Esophagus squamous epithelium (tissue), 5 donors: ENCODE measurements at regions not wholly inside any gene's neighbourhood (a gene's known extent, or its start where the extent isn't known, plus 50 kb on each side); places are given as distances from the start of the nearest gene placed in this dataset.

Experiments used
- DNase-seq: peaks from one replicate; lab custom pipeline; 2025; lab: John Stamatoyannopoulos, UW
- H3K27ac ChIP-seq, 4 donors: fragments of 200-600 bp; sonication (generic); one replicate each; pipeline ENCODE4 v1.5.1; 2016 to 2019; ENCODE audit warnings: mild to moderate bottlenecking in 1 of 4
- H3K27me3 ChIP-seq, 4 donors: fragments of 200-600 bp; sonication (generic); 1 replicate in 3 of 4; 2 replicates in 1 of 4; pipeline versions ENCODE4 v1.5.1 to v1.6.0; 2017 to 2021; ENCODE audit warnings: antibody characterized with exemption in 1 of 4
- H3K36me3 ChIP-seq, 3 donors: fragments of 200-600 bp; sonication (generic); one replicate each; pipeline ENCODE4 v1.5.1; 2016 to 2019
- H3K4me1 ChIP-seq, 3 donors: fragments of 200-600 bp; sonication (generic); one replicate each; pipeline ENCODE4 v1.5.1; 2017 to 2019
- H3K4me3 ChIP-seq, 4 donors: fragments of 200-600 bp; sonication (generic); 1 replicate in 3 of 4; 2 replicates in 1 of 4; pipeline ENCODE4 v1.5.1; 2016 to 2019; ENCODE audit warnings: mild to moderate bottlenecking in 2 of 4, moderate library complexity in 1 of 4
- H3K9me3 ChIP-seq, 3 donors: fragments of 200-600 bp; sonication (generic); one replicate each; pipeline ENCODE4 v1.5.1; 2016 to 2019
- CTCF ChIP-seq, 6 experiments: fragments of 450-650 bp in 4 of 6; fragments of 200-600 bp in 2 of 6; sonication (generic) in 2 of 6; IDR thresholded peaks; one replicate each; pipeline ENCODE4 v1.5.1; 2016 to 2019; ENCODE audit warnings: antibody characterized with exemption in 6 of 6, mild to moderate bottlenecking in 4 of 6, moderate library complexity in 4 of 6
- POLR2A ChIP-seq, 4 donors: fragments of 450-650 bp; IDR thresholded peaks; one replicate each; pipeline ENCODE4 v1.6.1; 2017; ENCODE audit warnings: antibody characterized with exemption in 4 of 4, mild to moderate bottlenecking in 4 of 4, moderate library complexity in 3 of 4
- WGBS, 2 donors: methylation state at CpG; one replicate each; pipeline ENCODE4 v1.1.5; 2018; 5-methylcytosine and 5-hydroxymethylcytosine counted together
- intact Hi-C: fragments of 100-400 bp; cut with DNase I; formaldehyde crosslinking; loops from one replicate; pipeline ENCODE4 v1.15.0; 2022
- donor health status: DM: yes; HTN: yes; CAD: no.

GRCh38 chr12:85621041-85621440, 215.2 kb downstream of the RASSF9 start:
- no peaks in the 10 kb centered on the region for H3K27me3 ChIP-seq
- peaks cover 0 to 8% (median 0%) of the 10 kb centered on the region in 3 donors for H3K4me1 ChIP-seq
- no peak for DNase-seq
- TF ChIP-seq CTCF (IDR thresholded peaks at IDR 0.05) (no peak), POLR2A (IDR thresholded peaks at IDR 0.05) (no peak)
- intact Hi-C loops: no loop called here
- H3K9me3 ChIP-seq: no peaks in the 10 kb centered on the region
- 29 to 51% methylated on average over 2 of the region's 2 CpGs for WGBS, 2 donors
- no peak overlapping the region for H3K27ac ChIP-seq
- no peaks in the 10 kb centered on the region for H3K36me3 ChIP-seq
- H3K4me3 ChIP-seq: no peak overlapping the region

- TF ChIP-seq CTCF (IDR thresholded peaks at IDR 0.05): no peak
- TF ChIP-seq POLR2A (IDR thresholded peaks at IDR 0.05): no peak
- Histone ChIP-seq H3K4me1 (peaks cover 0 to 18% (median 0%) of the 10 kb centered on the region in 3 donors), H3K9me3 (no peaks in the 10 kb centered on the region)
Observed at GRCh38 chr12:85623763-85624162, 212.4 kb downstream of the RASSF9 start.

GRCh38 chr12:85625467-85625866, 210.7 kb downstream of the RASSF9 start:
- Histone ChIP-seq H3K4me3 (no peak overlapping the region), H3K27ac (no peak overlapping the region)
- intact Hi-C loops: no loop called here

More at GRCh38 chr12:85623763-85624162, 212.4 kb downstream of the RASSF9 start:
- H3K36me3 ChIP-seq: no peaks in the 10 kb centered on the region
- H3K27ac ChIP-seq: no peak overlapping the region
- H3K4me3 ChIP-seq: no peak overlapping the region
- no peaks in the 10 kb centered on the region for H3K27me3 ChIP-seq
- 83 to 86% methylated on average over 2 of the region's 2 CpGs for whole genome bisulfite sequencing, 2 donors
- intact Hi-C loops: no loop called here
- no peak for DNase-seq

GRCh38 chr12:85626001-85626783, 210.0 kb downstream of the RASSF9 start:
- TF ChIP-seq CTCF (IDR thresholded peaks at IDR 0.05): no peak
- TF ChIP-seq POLR2A (IDR thresholded peaks at IDR 0.05): no peak
- intact Hi-C loops: no loop called here
- no peaks in the 10 kb centered on the region for H3K36me3 ChIP-seq
- no peak for DNase-seq
- no peak overlapping the region for H3K4me3 ChIP-seq
- peaks cover 0 to 13% (median 0%) of the 10 kb centered on the region in 3 donors for H3K4me1 ChIP-seq
- WGBS, 2 donors: 93 to 100% methylated on average over 1 of the region's 1 CpG
- H3K9me3 ChIP-seq: no peaks in the 10 kb centered on the region
- H3K27ac ChIP-seq: no peak overlapping the region
- no peaks in the 10 kb centered on the region for H3K27me3 ChIP-seq

More at GRCh38 chr12:85625467-85625866, 210.7 kb downstream of the RASSF9 start:
- no peak for DNase-seq
- 69 to 73% methylated on average over 2 of the region's 2 CpGs for WGBS, 2 donors
- Histone ChIP-seq H3K9me3 (no peaks in the 10 kb centered on the region), H3K4me1 (peaks cover 0 to 18% (median 0%) of the 10 kb centered on the region in 3 donors), H3K36me3 (no peaks in the 10 kb centered on the region), H3K27me3 (no peaks in the 10 kb centered on the region)
- TF ChIP-seq POLR2A (IDR thresholded peaks at IDR 0.05) (no peak), CTCF (IDR thresholded peaks at IDR 0.05) (no peak)

GRCh38 chr12:85626784-85627171, 209.4 kb downstream of the RASSF9 start:
- no peak for DNase-seq
- Histone ChIP-seq H3K4me1 (peaks cover 0 to 16% (median 0%) of the 10 kb centered on the region in 3 donors), H3K9me3 (no peaks in the 10 kb centered on the region), H3K27ac (no peak overlapping the region), H3K27me3 (no peaks in the 10 kb centered on the region), H3K36me3 (no peaks in the 10 kb centered on the region), H3K4me3 (no peak overlapping the region)
- intact Hi-C loops: no loop called here
- WGBS, 2 donors: 50% methylated on average over 1 of the region's 1 CpG
- TF ChIP-seq POLR2A (IDR thresholded peaks at IDR 0.05) (no peak), CTCF (IDR thresholded peaks at IDR 0.05) (no peak)
